Ammon's horn (tissue), 1 donor: ENCODE measurements at regions not wholly inside any gene's neighbourhood (a gene's known extent, or its start where the extent isn't known, plus 50 kb on each side); places are given as distances from the start of the nearest gene placed in this dataset.

ENCODE experiments used
- DNase-seq: peaks from one replicate; pipeline ENCODE4 v3.0.0-alpha.2; 2016; ENCODE audit warnings: low spot score

GRCh38 chr2:106629981-106630380, 142.8 kb downstream of the CD8B2 start:
- DNase-seq: no peak

GRCh38 chr2:106631281-106631680, 144.1 kb downstream of the CD8B2 start:
- no peak for DNase-seq

GRCh38 chr2:106638043-106638442, 150.9 kb downstream of the CD8B2 start:
- DNase-seq: peak; percentile 25

- no peak for DNase-seq
Measured at GRCh38 chr2:106638580-106638979, 151.4 kb downstream of the CD8B2 start.

- DNase-seq: no peak
Measured at GRCh38 chr2:106642679-106643078, 155.5 kb downstream of the CD8B2 start.

GRCh38 chr2:106644623-106645022, 157.5 kb downstream of the CD8B2 start:
- no peak for DNase-seq

GRCh38 chr2:106646605-106647004, 159.4 kb downstream of the CD8B2 start:
- DNase-seq: no peak

GRCh38 chr2:106649306-106649705, 162.1 kb downstream of the CD8B2 start:
- no peak for DNase-seq

- DNase-seq: no peak
Measured at GRCh38 chr2:106653465-106653864, 166.3 kb downstream of the CD8B2 start.

GRCh38 chr2:106658616-106659015, 171.5 kb downstream of the CD8B2 start:
- no peak for DNase-seq

GRCh38 chr2:106664669-106665068, 177.5 kb downstream of the CD8B2 start:
- no peak for DNase-seq

GRCh38 chr2:106667478-106668070, 180.4 kb downstream of the CD8B2 start:
- no peak for DNase-seq

GRCh38 chr2:106685180-106685897, 198.2 kb downstream of the CD8B2 start:
- DNase-seq: no peak

- no peak for DNase-seq
Measured at GRCh38 chr2:106686814-106687213, 199.2 kb downstream of the ST6GAL2 start.

GRCh38 chr2:106694964-106695470, 190.9 kb downstream of the ST6GAL2 start:
- no peak for DNase-seq

- DNase-seq: no peak
Measured at GRCh38 chr2:106695919-106696318, 190.0 kb downstream of the ST6GAL2 start.

- no peak for DNase-seq
Measured at GRCh38 chr2:106700616-106701015, 185.4 kb downstream of the ST6GAL2 start.

- DNase-seq: no peak
Measured at GRCh38 chr2:106701203-106702022, 184.6 kb downstream of the ST6GAL2 start.

- no peak for DNase-seq
Measured at GRCh38 chr2:106703161-106703560, 182.8 kb downstream of the ST6GAL2 start.

- DNase-seq: no peak
Measured at GRCh38 chr2:106704798-106705197, 181.2 kb downstream of the ST6GAL2 start.

- DNase-seq: no peak
Measured at GRCh38 chr2:106705877-106706276, 180.1 kb downstream of the ST6GAL2 start.

GRCh38 chr2:106706283-106706682, 179.7 kb downstream of the ST6GAL2 start:
- DNase-seq: no peak

GRCh38 chr2:106708209-106708608, 177.8 kb downstream of the ST6GAL2 start:
- DNase-seq: no peak
